ENCODE measurements at regions not wholly inside any gene's neighbourhood (a gene's known extent, or its start where the extent isn't known, plus 50 kb on each side); places are given as distances from the start of the nearest gene placed in this dataset.

DNA sequence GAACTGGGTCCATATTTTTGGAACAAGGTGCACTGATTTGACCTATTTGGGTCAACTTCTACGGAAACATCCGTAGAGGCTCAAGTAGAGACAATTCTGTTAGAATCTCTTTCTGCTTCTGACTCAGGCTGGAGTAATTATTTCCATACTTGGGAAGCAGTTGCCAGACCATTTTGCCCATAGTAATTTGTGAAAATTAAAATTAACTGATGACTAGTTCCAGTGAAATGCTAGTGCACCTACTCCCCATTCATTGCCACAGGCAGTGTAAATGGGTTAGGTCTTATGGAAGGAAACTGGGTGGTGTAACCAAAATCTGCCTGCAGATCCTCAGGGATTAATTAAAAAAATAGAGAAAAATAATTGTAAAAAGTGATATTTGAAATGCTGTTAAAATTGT lies 201.1 kb downstream of the TENT4A start:
- no peak for DNase-seq (ENCODE audit: low read depth in 2 of 2)

DNA sequence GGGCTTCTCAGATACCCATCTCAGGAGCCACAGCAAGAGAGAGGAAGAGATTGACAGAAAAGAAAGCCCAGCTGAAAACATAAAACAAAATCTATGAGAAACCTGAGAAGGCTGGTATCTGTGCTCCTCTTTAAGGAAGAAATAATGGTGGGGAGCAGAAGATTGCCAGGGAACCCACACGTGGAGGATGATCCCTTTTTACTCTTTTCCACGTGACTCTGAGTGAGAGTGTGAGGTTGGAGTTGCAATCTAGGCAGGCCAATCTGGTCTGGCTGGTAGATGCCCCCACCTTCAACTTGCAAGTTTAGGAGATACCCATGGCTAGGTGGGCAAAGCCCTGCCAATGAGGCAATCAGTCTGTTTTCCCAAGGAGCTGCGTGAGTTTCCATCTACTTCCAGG lies 202.3 kb downstream of the TENT4A start:
- DNase-seq (ENCODE audit: low read depth in 2 of 2) = no peak

DNA sequence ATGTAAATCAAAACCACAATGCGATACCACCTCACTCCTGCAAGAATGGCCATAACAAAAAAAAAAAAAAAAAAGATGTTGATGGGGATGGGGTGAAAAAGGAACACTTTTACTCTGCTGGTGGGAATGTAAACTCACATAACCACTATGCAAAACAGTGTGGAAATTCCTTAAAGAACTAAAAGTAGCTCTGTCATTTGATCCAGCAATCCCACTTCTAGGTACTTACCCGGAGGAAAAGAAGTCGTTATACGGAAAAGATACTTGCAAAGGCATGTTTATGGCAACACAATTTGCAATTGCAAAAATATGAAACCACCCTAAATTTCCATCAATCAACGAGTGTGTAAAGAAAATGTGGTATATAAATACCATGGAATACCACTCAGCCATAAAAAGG lies 205.0 kb downstream of the TENT4A start:
- DNase-seq (ENCODE audit: low read depth in 2 of 2) = no peak

GRCh38 chr5:6920628-6921256 lies 207.5 kb downstream of the TENT4A start:
- no peak for DNase-seq (ENCODE audit: low read depth in 2 of 2)

GRCh38 chr5:6926491-6927038 lies 213.3 kb downstream of the TENT4A start:
- DNase-seq (ENCODE audit: low read depth in 2 of 2) = no peak

DNA sequence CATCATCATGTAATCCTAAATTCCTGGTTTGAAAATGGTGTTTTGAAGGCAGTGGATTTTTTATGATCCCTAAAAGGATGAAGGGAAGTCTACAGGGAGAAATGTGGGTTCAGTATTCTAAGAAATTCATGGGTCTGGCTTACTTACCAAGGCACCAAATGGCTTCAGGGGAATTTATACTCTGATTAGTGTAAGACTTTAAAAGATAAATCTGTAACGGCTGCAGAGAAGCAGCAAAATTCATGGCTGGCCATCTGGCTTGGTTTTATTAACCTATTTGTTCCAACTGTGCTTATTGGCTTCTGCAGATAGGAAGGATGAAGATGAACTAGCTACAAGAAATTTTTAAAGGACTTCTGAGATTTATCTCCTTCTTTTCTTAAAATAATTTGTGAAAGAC lies 222.8 kb downstream of the TENT4A start:
- no peak for DNase-seq (ENCODE audit: low read depth in 2 of 2)

DNA sequence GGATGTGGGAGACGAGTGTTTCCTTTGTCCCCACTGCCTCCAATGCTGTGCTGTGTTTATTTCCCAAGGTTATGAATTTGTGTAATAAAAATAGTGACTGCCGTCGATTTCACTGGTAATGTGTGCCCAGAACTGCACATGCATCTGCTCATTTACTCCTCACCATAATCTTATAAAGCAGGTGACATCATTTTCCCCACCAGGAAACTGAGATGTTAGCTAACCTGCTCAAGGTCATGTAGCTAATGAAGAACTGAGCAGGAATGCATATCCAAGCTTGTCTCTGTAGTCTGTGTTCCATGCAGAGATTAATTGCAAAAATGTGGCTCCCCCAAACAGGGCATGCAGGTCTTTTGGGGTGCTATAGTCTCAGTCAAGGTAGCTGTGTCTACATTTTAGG lies 224.4 kb downstream of the TENT4A start:
- no peak for DNase-seq (ENCODE audit: low read depth in 2 of 2)

- no peak for DNase-seq (ENCODE audit: low read depth in 2 of 2)
Measured at GRCh38 chr5:6941631-6942030, 228.4 kb downstream of the TENT4A start.

DNA sequence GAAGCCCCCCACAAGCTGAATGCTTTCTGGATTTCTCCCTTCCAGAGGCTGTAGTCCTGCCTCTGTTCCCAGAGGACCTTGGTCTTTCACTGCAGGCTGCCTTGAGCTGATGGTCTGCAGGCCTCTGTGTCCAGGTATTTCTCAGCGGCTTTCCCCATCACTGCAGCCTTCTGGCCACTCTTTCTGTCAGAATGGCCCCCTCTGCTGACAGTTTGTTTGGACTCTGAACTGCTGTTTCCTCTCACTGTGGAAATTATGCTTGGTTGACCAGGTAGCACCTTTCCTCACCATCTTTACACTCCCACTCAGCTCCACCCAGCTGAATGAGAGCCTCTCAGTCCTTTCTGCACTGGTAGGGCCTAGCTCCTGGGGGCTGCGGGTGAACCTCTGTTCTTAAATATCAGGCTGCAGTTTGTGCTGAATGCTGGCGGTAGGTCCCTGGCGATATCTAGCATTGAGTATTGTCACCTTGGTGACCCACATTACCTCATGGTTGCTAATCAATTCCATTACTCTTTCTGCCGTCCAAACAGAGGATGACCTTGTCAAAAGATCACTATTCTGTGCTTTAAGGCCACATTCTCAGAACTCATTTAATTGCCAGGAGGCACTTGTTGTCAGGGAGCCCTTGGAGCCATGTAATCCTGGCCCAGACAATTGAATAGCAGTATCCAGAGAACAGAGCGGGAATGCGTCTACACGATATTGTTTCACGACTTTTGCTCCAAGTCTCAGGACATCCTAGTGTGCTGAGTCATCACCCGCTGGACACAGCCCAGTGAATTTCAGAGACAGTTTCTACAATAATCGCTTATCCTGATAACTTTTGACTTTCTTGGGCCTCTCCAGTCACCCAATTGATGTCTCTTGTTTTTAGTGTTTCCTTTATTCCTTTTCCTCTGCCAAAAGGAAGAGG lies 230.2 kb downstream of the TENT4A start:
- no peak for DNase-seq (ENCODE audit: low read depth in 2 of 2)

DNA sequence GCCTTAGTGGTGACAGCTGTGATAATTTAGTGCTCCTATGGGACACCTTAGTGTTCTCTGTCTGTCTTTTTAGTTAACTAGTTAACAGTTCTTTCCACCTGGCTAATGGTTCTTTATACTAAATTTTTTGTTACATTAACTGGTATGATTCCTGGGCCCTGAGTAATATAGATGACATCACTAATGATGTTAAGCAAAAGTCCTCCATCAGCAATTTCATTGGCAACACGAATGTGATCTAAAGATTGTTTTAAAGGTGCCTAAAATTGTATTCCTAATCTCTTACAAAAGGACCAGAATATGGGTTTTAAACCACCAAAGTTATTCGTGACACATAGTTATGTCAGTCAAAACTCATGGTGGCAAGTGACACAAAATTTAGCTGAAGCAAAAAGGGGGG lies 235.3 kb downstream of the TENT4A start:
- no peak for DNase-seq (ENCODE audit: low read depth in 2 of 2)

GRCh38 chr5:6949230-6949629 lies 236.0 kb downstream of the TENT4A start:
- DNase-seq (ENCODE audit: low read depth in 2 of 2) = no peak

DNA sequence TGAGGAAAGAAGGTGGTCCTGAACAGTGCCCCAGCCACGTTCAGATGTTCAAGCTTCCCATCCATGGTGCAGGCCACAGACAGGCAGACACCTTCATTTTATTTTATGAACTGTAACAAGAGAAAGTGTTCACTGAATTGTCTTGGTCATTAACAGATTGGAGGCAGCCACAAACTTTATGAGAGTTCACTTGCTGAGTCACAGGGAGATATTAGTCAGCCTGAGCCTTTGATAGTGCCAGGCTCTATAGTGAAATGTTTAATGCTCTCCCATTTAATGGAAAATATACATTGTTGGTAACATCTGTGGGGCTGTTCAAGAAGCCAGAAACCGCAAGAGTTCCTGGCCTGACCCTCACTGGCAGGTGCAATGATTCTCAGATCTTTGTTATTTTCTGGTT lies 237.0 kb downstream of the TENT4A start:
- DNase-seq (ENCODE audit: low read depth in 2 of 2) = no peak

- DNase-seq (ENCODE audit: low read depth in 2 of 2) = no peak
Measured at GRCh38 chr5:6950860-6951259, 237.6 kb downstream of the TENT4A start.

- no peak for DNase-seq (ENCODE audit: low read depth in 2 of 2)
Measured at GRCh38 chr5:6961123-6961522, 247.9 kb downstream of the TENT4A start.

DNA sequence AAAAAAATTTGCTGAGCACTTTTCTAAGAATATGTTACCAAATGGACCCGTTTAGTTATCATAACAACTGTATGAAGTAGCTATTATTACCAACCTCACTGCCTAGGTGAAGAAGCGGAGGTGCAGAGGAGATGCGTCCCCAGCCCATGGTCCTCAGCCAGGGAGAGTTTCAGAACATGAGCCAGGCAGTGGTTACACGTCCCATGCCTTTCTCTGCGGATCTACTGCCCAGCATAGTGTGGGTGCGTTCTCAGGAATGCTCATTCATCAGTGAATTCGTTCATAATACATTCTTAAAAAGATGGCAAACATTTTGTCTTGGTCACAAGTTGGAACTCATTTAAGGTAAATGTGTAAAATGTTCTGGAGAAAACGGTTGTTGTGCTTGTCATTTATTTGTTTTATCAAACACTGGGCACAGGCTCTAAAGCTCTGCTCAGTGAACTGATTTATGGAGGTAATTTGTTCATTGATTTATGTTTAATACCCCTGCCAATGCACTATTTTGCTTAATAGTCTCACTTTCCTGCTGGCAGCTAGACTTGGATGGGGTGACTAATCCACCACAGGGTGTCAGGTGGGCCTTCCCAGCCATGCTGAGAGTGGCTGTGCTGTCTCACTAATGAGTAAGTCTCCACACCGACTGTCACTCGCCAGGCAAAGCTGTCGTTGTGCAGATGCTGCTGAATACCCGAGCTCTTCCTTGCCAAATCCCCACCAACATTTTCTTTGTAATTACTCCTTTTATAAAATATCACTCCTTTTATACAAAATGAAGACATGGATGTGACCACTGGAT lies 248.8 kb downstream of the TENT4A start:
- DNase-seq (ENCODE audit: low read depth in 2 of 2) = no peak

GRCh38 chr5:6976971-6977370 lies 263.7 kb downstream of the TENT4A start:
- no peak for DNase-seq (ENCODE audit: low read depth in 2 of 2)

DNA sequence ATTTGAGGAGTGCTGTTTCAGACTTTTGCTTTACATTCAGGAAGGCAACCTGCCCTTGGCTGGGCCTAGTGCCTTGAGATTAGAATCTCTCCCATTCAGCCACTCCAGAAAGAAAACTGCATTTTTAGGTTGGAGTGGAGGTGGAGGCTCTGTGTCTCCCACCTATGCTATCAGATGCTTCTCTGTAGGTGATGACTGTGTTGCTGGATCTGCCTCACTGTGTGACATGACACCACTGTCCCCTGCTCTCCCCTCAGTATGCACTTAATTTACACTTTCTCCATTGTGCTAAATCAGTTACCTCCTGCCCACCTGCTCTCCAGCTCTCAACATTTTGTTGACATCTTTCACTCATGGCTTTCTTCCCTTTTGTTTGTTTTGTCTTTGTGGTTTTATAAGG lies 265.8 kb downstream of the TENT4A start:
- DNase-seq (ENCODE audit: low read depth in 2 of 2) = no peak

DNA sequence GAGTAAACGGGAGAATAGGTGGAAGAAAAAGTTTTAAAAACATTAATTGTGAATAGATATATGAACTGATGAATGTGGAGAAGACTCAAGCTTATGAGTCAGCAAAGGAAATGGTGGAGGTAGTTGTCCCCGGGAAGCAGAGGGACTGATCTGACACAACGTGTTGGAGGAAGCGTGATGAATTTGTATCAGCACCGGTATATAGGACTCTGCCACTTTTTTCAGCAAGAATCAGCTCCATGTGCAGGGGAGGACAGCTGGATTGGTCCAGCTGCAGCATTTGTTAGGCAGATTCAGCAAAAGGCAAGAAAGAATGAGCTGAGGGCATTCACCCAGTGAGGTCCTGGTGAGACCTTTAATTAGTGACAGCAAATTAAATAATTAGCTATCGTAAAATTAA lies 276.0 kb downstream of the TENT4A start:
- DNase-seq (ENCODE audit: low read depth in 2 of 2) = no peak

GRCh38 chr5:6994097-6994496 lies 280.9 kb downstream of the TENT4A start:
- DNase-seq (ENCODE audit: low read depth in 2 of 2) = no peak

- DNase-seq (ENCODE audit: low read depth in 2 of 2) = no peak
Measured at GRCh38 chr5:6995115-6995514, 281.9 kb downstream of the TENT4A start.

DNA sequence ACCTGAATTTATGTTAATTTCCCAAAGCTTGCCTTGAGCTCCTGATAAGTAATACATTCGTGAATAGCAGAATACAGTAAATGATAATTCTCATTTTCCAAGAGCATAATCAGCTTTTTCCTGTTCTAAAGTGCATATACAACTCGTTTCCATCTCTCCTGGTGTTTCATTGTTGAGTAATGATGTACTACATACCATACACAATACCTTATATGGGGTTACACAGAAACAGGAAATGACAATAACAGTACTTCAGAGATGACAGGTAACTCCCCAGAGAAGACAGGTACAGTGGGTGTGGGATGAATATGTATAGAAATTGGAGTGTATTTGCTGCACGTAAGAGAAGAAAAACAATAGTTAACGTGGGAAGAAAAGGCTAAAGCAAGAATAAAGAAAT lies 287.1 kb downstream of the TENT4A start:
- DNase-seq (ENCODE audit: low read depth in 2 of 2) = no peak

DNA sequence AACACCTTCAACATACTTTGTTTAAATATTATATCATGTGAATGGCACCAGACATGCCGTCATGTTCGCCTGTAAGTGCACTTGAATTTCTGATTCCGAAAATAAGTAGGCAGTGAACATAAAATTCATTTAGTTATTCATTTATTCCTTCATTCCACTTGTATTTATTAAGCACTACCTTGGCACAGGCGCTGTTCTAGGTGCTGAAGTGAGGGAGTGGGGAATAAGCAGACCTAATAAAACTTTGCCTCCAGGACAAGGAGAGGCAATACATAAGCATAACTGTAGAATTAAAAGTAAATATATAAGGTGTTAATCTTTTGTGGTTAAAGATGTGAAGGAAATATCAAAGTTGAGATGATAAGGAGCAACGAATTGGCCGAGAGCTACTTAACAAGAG lies 297.4 kb downstream of the TENT4A start:
- no peak for DNase-seq (ENCODE audit: low read depth in 2 of 2)
